CD4-positive, alpha-beta T cell treated with Interleukin-21 for 1 hour (primary cell): ENCODE measurements at regions not wholly inside any gene's neighbourhood (a gene's known extent, or its start where the extent isn't known, plus 50 kb on each side); places are given as distances from the start of the nearest gene placed in this dataset.

Experiments
- DNase-seq: peaks from one replicate; pipeline ENCODE4 v3.0.0-alpha.2; 2020

- DNase-seq = no peak
Measured at GRCh38 chr5:39580702-39581453, 156.1 kb upstream of the DAB2 start.

- DNase-seq = no peak
Measured at GRCh38 chr5:39579750-39580149, 155.0 kb upstream of the DAB2 start.

- DNase-seq = peak; percentile 15
Measured at GRCh38 chr5:39578887-39579497, 154.2 kb upstream of the DAB2 start.

- no peak for DNase-seq
Measured at GRCh38 chr5:39577529-39577928, 152.7 kb upstream of the DAB2 start.

GRCh38 chr5:39570403-39571027 is 145.7 kb upstream of the DAB2 start:
- DNase-seq = peak; percentile 43

- DNase-seq = no peak
Measured at GRCh38 chr5:39569857-39570256, 145.1 kb upstream of the DAB2 start.

GRCh38 chr5:39566891-39567290 is 142.1 kb upstream of the DAB2 start:
- no peak for DNase-seq

GRCh38 chr5:39566029-39566428 is 141.2 kb upstream of the DAB2 start:
- no peak for DNase-seq

- no peak for DNase-seq
Measured at GRCh38 chr5:39561421-39561820, 136.6 kb upstream of the DAB2 start.

- no peak for DNase-seq
Measured at GRCh38 chr5:39560726-39561125, 135.9 kb upstream of the DAB2 start.

GRCh38 chr5:39559923-39560322 is 135.1 kb upstream of the DAB2 start:
- no peak for DNase-seq

- no peak for DNase-seq
Measured at GRCh38 chr5:39558541-39558940, 133.8 kb upstream of the DAB2 start.

- no peak for DNase-seq
Measured at GRCh38 chr5:39555788-39556187, 131.0 kb upstream of the DAB2 start.

- DNase-seq = peak; percentile 51
Measured at GRCh38 chr5:39547553-39548154, 122.9 kb upstream of the DAB2 start.

- no peak for DNase-seq
Measured at GRCh38 chr5:39544941-39545340, 120.2 kb upstream of the DAB2 start.

- DNase-seq = no peak
Measured at GRCh38 chr5:39543335-39543734, 118.6 kb upstream of the DAB2 start.

- DNase-seq = no peak
Measured at GRCh38 chr5:39542511-39543285, 117.9 kb upstream of the DAB2 start.

- no peak for DNase-seq
Measured at GRCh38 chr5:39541920-39542319, 117.1 kb upstream of the DAB2 start.

- DNase-seq = no peak
Measured at GRCh38 chr5:39539470-39539869, 114.7 kb upstream of the DAB2 start.

GRCh38 chr5:39534690-39535089 is 109.9 kb upstream of the DAB2 start:
- no peak for DNase-seq

GRCh38 chr5:39533749-39534148 is 109.0 kb upstream of the DAB2 start:
- no peak for DNase-seq

GRCh38 chr5:39532511-39532910 is 107.7 kb upstream of the DAB2 start:
- DNase-seq = no peak

- DNase-seq = no peak
Measured at GRCh38 chr5:39531306-39531705, 106.5 kb upstream of the DAB2 start.
